Memory B cell (primary cell): ENCODE measurements at regions not wholly inside any gene's neighbourhood (a gene's known extent, or its start where the extent isn't known, plus 50 kb on each side); places are given as distances from the start of the nearest gene placed in this dataset.

ENCODE experiments used
- ATAC-seq: fragments of 150-1000 bp; cut with Tn5 transposase; 2 replicates; pipeline ENCODE4 v1.10.0; 2021; ENCODE audit warnings: low read depth, mild to moderate bottlenecking, moderate library complexity
- DNase-seq, 2 donors: peaks; one replicate each; pipeline ENCODE4 v3.0.0; 2022; ENCODE audit warnings: low spot score in 2 of 2
- H3K27ac Mint-ChIP-seq: one replicate; pipeline ENCODE4 v1.8.0; 2022; ENCODE audit warnings: mild to moderate bottlenecking, moderate library complexity, mixed read lengths
- H3K27me3 Mint-ChIP-seq: one replicate; pipeline ENCODE4 v1.8.0; 2022; ENCODE audit warnings: mixed read lengths
- H3K36me3 Mint-ChIP-seq: one replicate; pipeline ENCODE4 v1.8.0; 2022; ENCODE audit warnings: mild to moderate bottlenecking, mixed read lengths
- H3K4me1 Mint-ChIP-seq: one replicate; pipeline ENCODE4 v1.8.0; 2022; ENCODE audit warnings: mixed read lengths
- H3K4me3 Mint-ChIP-seq: one replicate; pipeline ENCODE4 v1.8.0; 2022; ENCODE audit warnings: mild to moderate bottlenecking, moderate library complexity, mixed read lengths
- H3K9me3 Mint-ChIP-seq: one replicate; pipeline ENCODE4 v1.8.0; 2022; ENCODE audit warnings: mixed read lengths

DNA sequence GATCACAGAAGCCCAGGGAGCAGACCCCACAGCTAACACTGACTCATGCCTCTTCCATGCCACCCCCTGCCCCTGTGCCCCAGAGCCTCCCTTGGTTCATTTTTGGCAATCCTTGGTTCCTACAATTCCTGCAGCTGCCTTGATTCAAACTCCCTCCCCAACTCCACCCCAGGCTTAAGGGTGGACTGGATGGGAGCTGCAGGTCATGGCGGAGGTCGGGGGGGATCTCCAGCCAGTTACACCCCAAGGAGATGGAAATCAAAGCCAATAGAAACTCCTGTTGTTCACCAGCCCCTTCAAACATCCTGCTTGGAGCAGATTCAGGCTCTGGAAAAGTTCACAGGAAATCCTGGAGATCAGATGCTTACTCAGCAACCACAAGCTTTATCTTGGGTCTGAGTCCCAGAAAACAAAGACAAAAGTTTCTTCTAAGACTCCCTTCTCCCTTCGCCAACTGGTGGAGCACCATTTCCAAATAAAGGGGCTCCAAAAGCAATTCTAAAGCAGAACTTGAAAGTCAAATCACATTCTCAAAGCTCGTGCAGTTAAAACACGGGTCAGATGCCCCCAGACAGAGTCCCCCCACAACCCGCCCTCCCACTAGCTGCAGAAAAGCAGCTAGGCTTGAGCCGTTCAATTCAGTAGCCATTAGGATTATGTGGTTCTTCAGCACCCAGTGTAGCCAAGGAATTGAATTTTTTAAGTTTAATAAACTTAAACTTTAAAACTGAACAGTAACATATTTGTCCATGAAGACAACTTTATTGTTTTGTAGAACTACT, 149.5 kb downstream of the ANKRD60 start:
- no peak for ATAC-seq

GRCh38 chr20:58077282-58077681, 151.2 kb downstream of the ANKRD60 start:
- Mint-ChIP-seq H3K4me3 (no peak overlapping the region), H3K27me3 (peaks cover 12% of the 10 kb centered on the region), H3K27ac (no peak overlapping the region), H3K36me3 (no peaks in the 10 kb centered on the region), H3K9me3 (no peaks in the 10 kb centered on the region), H3K4me1 (peaks cover 3% of the 10 kb centered on the region)
- ATAC-seq (no peak), DNase-seq (no peak)

More for the DNA sequence above, 149.5 kb downstream of the ANKRD60 start:
- no peaks in the 10 kb centered on the region for H3K36me3 Mint-ChIP-seq
- no peak overlapping the region for H3K4me3 Mint-ChIP-seq
- H3K27me3 Mint-ChIP-seq = peaks cover 12% of the 10 kb centered on the region
- DNase-seq = no peak
- H3K4me1 Mint-ChIP-seq = peaks cover 3% of the 10 kb centered on the region
- no peaks in the 10 kb centered on the region for H3K9me3 Mint-ChIP-seq
- H3K27ac Mint-ChIP-seq = no peak overlapping the region

DNA sequence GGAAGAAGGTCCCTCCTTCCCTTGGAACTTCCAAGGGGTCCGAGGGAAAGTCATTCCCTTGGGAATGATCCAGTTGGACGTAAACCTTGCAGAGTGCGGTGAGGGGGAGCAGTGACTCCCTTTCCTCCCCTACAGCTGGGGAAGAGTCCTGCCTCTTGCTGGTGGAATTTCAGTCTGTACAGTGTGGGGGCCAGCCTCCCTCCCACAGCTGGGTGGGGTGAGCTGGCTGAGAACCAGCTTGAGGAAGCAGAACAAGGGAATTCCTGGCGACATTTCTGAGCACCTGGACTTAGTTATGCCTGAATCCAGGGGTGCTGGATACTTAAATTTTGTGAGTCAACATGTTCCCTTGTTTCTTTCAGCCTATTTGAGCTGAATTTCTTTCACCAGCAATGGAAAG, 152.0 kb downstream of the ANKRD60 start:
- Mint-ChIP-seq H3K36me3 (no peaks in the 10 kb centered on the region), H3K27me3 (peaks cover 15% of the 10 kb centered on the region), H3K9me3 (no peaks in the 10 kb centered on the region), H3K4me1 (peaks cover 3% of the 10 kb centered on the region), H3K4me3 (no peak overlapping the region), H3K27ac (no peak overlapping the region)
- DNase-seq (peak in 1 of 2 donors; percentile 8), ATAC-seq (no peak)

DNA sequence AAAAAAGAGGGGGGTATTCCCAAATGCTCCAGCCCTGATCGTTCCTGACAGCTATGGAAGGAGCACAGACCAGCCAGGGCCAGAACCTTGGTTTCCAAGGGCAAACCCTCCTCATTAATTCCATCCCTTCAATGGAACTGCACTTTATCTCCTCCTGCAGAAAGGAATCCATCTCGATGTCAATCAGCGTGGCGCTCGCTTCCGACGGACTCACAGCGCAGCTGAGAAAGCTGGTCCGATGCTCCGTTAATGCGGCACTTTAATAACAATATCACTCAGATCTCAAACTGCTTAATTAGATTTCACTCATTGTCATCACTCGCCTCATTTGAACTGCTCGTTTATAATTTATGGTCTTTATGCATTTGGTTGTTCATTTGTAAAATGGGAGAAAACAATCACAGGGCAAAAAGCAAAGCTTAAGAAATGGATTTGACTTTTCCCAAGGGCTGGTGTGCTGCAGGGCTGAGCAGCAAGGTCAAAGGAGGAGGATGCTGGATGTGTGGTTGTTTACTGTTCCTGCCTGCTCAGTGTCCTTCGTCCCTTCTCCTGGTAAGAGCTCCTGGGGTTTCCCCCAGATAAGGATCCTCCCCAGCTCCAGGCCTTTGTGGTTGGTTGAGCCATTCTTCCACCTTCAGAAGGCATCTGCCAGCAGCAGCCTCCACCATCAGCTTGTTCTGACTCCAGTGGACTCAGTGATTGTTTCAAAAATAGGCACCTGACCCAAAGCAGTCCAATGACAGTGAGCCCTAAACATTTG, 152.7 kb downstream of the ANKRD60 start:
- Mint-ChIP-seq H3K4me3 (no peak overlapping the region), H3K4me1 (peaks cover 3% of the 10 kb centered on the region), H3K36me3 (no peaks in the 10 kb centered on the region), H3K9me3 (no peaks in the 10 kb centered on the region), H3K27ac (no peak overlapping the region), H3K27me3 (peaks cover 18% of the 10 kb centered on the region)
- ATAC-seq = no peak
- peak in 1 of 2 donors; percentile 3 for DNase-seq

DNA sequence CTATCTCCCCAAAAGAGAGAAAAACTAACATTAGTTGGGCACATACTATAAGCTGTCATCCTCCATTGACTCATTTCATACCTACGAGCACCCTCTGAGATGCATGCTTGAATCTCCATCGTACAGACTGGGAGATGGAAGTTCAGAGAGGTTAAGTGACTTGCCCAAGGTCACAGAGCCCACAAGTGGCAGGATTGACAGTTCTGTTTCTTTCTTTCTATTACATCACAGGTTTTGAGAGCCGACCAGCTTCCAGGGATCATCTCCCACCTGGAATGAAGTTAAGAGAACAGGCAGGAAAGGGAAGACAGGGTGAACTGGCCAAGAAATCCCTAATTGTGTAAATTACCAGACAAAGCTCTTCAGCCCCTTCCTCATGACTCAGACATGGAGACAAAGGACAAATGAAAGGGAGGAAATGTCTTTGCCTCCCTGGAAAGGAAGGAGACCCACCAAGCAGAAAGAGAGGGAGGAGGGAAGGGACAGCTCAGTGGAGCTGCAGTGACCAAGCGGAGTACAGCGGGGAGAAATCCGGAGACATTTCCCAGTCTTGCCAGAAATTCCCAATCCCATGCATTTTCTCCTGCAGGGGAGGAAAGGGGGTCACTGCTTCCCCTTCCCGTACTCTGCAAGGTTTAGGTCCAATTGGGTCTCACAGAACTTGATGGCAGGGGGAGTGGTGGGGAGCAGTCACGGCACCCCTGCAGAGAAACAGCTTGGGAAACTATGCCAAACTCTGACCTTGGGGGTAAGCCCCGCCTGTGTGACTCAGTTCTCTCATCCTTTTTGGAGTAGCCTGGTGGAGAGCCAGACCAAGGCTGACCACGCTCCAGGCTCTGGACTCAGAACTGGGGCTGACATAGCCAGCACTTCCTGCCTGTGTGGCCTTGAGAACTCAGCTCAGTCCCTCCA, 154.3 kb downstream of the ANKRD60 start:
- H3K4me3 Mint-ChIP-seq = no peak overlapping the region
- no peak for DNase-seq
- peaks cover 20% of the 10 kb centered on the region for H3K27me3 Mint-ChIP-seq
- H3K27ac Mint-ChIP-seq = no peak overlapping the region
- no peak for ATAC-seq
- H3K4me1 Mint-ChIP-seq = peaks cover 3% of the 10 kb centered on the region
- no peaks in the 10 kb centered on the region for H3K36me3 Mint-ChIP-seq
- H3K9me3 Mint-ChIP-seq = no peaks in the 10 kb centered on the region

- no peak overlapping the region for H3K4me3 Mint-ChIP-seq
- ATAC-seq = no peak
Measured at GRCh38 chr20:58072695-58073671, 155.5 kb downstream of the ANKRD60 start.

DNA sequence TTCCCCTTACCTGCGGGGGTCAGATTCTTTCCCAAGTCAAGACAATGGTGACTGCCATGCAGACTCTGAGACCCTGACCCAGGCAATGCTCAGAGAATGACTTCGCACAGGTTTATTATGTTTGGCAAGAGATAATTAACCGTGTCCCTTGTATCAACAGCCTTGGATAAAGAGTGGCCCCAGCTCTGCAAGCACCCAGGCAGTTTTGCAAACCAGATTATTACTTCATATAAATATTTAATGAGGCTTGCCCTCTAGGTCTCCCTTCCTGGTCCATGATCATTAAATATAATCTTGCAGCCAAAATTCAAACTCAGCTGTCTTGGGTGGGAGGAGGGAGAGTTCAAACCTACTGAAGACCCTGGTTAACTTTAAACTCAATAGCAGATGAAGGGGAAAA, 156.5 kb downstream of the ANKRD60 start:
- DNase-seq (no peak), ATAC-seq (no peak)
- H3K9me3 Mint-ChIP-seq = no peaks in the 10 kb centered on the region
- no peaks in the 10 kb centered on the region for H3K36me3 Mint-ChIP-seq
- no peak overlapping the region for H3K4me3 Mint-ChIP-seq
- H3K27me3 Mint-ChIP-seq = peaks cover 19% of the 10 kb centered on the region
- H3K4me1 Mint-ChIP-seq = peaks cover 3% of the 10 kb centered on the region
- H3K27ac Mint-ChIP-seq = no peak overlapping the region

More at GRCh38 chr20:58072695-58073671, 155.5 kb downstream of the ANKRD60 start:
- no peaks in the 10 kb centered on the region for H3K36me3 Mint-ChIP-seq
- H3K27ac Mint-ChIP-seq = no peak overlapping the region
- peaks cover 3% of the 10 kb centered on the region for H3K4me1 Mint-ChIP-seq
- DNase-seq = no peak
- H3K27me3 Mint-ChIP-seq = peaks cover 20% of the 10 kb centered on the region
- no peaks in the 10 kb centered on the region for H3K9me3 Mint-ChIP-seq

DNA sequence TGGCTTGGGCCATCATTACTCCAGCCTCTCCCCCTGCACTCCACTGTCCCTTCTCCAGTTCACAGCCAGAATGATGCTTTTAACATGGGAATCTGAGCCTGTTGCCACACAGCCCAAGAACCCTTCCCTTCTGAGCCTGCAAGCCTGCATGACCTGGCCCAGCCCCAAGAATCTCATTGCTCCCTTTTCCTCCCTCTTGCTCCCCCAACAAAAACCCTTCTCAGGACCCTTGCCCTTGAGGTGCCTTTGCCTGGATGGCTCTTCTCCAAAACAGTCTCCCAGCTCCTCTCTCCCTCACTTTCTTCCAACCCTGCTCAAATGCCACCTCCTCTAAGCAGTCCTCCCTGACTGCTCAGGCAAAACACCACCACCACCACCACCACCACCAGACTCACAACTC, 157.2 kb downstream of the ANKRD60 start:
- DNase-seq = no peak
- Mint-ChIP-seq H3K4me1 (peaks cover 3% of the 10 kb centered on the region), H3K4me3 (no peak overlapping the region), H3K27ac (no peak overlapping the region), H3K27me3 (peaks cover 18% of the 10 kb centered on the region), H3K9me3 (no peaks in the 10 kb centered on the region), H3K36me3 (no peaks in the 10 kb centered on the region)
- no peak for ATAC-seq

GRCh38 chr20:58070664-58071196, 157.7 kb downstream of the ANKRD60 start:
- Mint-ChIP-seq H3K4me1 (peaks cover 3% of the 10 kb centered on the region), H3K36me3 (no peaks in the 10 kb centered on the region), H3K9me3 (no peaks in the 10 kb centered on the region), H3K4me3 (no peak overlapping the region), H3K27ac (no peak overlapping the region), H3K27me3 (peaks cover 18% of the 10 kb centered on the region)
- DNase-seq = no peak
- ATAC-seq = no peak

GRCh38 chr20:58069796-58070663, 158.4 kb downstream of the ANKRD60 start:
- Mint-ChIP-seq H3K27ac (no peak overlapping the region), H3K4me1 (peaks cover 3% of the 10 kb centered on the region)

GRCh38 chr20:58069207-58069606, 159.2 kb downstream of the ANKRD60 start:
- no peak overlapping the region for H3K27ac Mint-ChIP-seq
- H3K9me3 Mint-ChIP-seq = no peaks in the 10 kb centered on the region
- no peaks in the 10 kb centered on the region for H3K36me3 Mint-ChIP-seq
- H3K27me3 Mint-ChIP-seq = peaks cover 16% of the 10 kb centered on the region
- peak in 1 of 2 donors; percentile 0 for DNase-seq
- H3K4me3 Mint-ChIP-seq = no peak overlapping the region
- ATAC-seq = no peak
- H3K4me1 Mint-ChIP-seq = peaks cover 2% of the 10 kb centered on the region

More at GRCh38 chr20:58069796-58070663, 158.4 kb downstream of the ANKRD60 start:
- Mint-ChIP-seq H3K9me3 (no peaks in the 10 kb centered on the region), H3K36me3 (no peaks in the 10 kb centered on the region), H3K27me3 (peaks cover 17% of the 10 kb centered on the region), H3K4me3 (no peak overlapping the region)
- ATAC-seq = no peak
- peak in 1 of 2 donors; percentile 4 for DNase-seq
